ENCODE measurements at regions not wholly inside any gene's neighbourhood (a gene's known extent, or its start where the extent isn't known, plus 50 kb on each side); places are given as distances from the start of the nearest gene placed in this dataset.

DNA sequence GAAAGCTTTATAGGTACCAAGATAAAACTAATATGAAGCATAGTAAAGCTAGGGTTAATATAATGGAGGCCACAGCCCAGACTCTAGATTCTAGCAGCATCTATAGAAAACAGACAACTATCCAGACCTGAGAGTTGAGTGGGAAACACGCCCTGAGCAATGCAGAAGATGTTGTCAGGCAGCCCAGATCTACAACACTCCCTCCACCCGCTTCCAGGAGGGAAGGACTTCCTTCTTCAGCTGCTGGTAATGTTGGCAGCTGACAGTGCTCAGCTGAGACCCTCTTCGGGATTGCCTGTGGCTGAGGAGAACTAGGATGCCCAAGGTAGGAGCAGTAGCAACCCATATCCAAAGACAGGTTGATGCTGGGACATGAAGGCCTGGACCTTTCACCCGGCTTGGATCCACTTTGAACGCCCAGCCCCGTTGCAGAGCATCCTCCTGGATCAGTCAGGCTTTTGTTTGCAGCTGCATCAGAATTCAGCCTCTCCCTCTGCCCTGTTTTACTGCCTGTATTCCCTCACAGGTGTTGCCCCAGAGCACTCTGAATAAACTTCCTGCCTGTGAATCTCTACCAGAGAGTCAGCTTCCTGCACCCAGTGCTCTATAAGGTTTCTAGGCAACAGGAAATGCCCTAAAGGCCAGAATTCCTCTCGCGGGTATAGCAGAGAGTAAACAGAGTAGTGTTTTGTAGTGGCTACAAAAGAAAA lies 174.7 kb upstream of the IL12A start:
- Histone ChIP-seq H3K27ac (ENCODE audit: extremely low read depth, low read depth, low read length) (no peak overlapping the region), H3K4me2 (ENCODE audit: insufficient read depth, low read length) (no peak overlapping the region), H3K9ac (ENCODE audit: insufficient read depth in 1 of 2, low read depth in 2 of 2, low read length in 2 of 2) (no peak overlapping the region), H3K9me3 (replicated peaks; ENCODE audit: control insufficient read depth, insufficient read depth, low read depth, low read length) (no peaks in the 10 kb centered on the region), H3K4me3 (no peak overlapping the region), H2AFZ (ENCODE audit: low read depth, low read length) (no peak overlapping the region), H3K27me3 (ENCODE audit: control insufficient read depth in 2 of 2, insufficient read depth in 2 of 2, low read length in 2 of 2) (0 out of 5 replicates have a peak, but pooled peaks cover 0 to 4% of the 10 kb centered on the region in 2 experiments), H3K4me1 (replicated peaks in 1 of 2; ENCODE audit: control insufficient read depth in 2 of 2, insufficient read depth in 2 of 2, low read length in 2 of 2) (no peaks in the 10 kb centered on the region), H3K79me2 (ENCODE audit: control insufficient read depth, insufficient read depth, low read length) (no peaks in the 10 kb centered on the region), H3K36me3 (ENCODE audit: control insufficient read depth, insufficient read depth, low read length) (no peaks in the 10 kb centered on the region), H4K20me1 (replicated peaks; ENCODE audit: control insufficient read depth, insufficient read depth, low read length) (no peaks in the 10 kb centered on the region), H3K9me1 (ENCODE audit: control insufficient read depth, insufficient read depth, low read length) (no peaks in the 10 kb centered on the region)
- intact Hi-C loops (cut with micrococcal nuclease) (no loop called here), in situ Hi-C loops (cut with MboI) (loop anchor here (5.0 to 25.0 kb wide), 2 partner anchors 552 to 977 kb away; no protein-coding TSS in a partner anchor)
- FAIRE-seq (no peak), DNase-seq (ENCODE audit: extremely low read depth in 1 of 4, low spot score in 3 of 4) (no peak), ATAC-seq (no peak)
- WGBS (ENCODE audit: insufficient coverage, low coverage, missing lambda C conversion rate): 0% methylated on average over 8 of the region's 8 CpGs
- BruUV-seq (replicated peaks): no TSS peak
- TF ChIP-seq E2F8 (IDR thresholded peaks at IDR 0.05; ENCODE audit: low read depth, partially characterized antibody): no peak
- TF ChIP-seq PCBP2 (IDR thresholded peaks at IDR 0.05; ENCODE audit: low read depth, low read length, poor library complexity, severe bottlenecking): no peak
- TF ChIP-seq ZBTB5 (IDR thresholded peaks at IDR 0.05): no peak
- TF ChIP-seq SIN3B (IDR thresholded peaks at IDR 0.05; ENCODE audit: low read depth): no peak
- no peak for TF ChIP-seq TFAM (CRISPR knock-in tag; conservative IDR thresholded peaks at IDR 0.05)
- TF ChIP-seq ZNF316 (IDR thresholded peaks at IDR 0.05): no peak
- no peak for TF ChIP-seq PRMT5 (CRISPR knock-in tag; IDR thresholded peaks at IDR 0.05)
- no peak for TF ChIP-seq FOXA1 (IDR thresholded peaks at IDR 0.05; ENCODE audit: borderline replicate concordance)
- no peak for TF ChIP-seq SP2 (IDR thresholded peaks at IDR 0.05; ENCODE audit: extremely low read depth, low read depth, low read length, poor library complexity, severe bottlenecking)
- TF ChIP-seq, protein P1, sequence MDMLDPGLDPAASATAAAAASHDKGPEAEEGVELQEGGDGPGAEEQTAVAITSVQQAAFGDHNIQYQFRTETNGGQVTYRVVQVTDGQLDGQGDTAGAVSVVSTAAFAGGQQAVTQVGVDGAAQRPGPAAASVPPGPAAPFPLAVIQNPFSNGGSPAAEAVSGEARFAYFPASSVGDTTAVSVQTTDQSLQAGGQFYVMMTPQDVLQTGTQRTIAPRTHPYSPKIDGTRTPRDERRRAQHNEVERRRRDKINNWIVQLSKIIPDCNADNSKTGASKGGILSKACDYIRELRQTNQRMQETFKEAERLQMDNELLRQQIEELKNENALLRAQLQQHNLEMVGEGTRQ (CRISPR knock-in tag; IDR thresholded peaks at IDR 0.05): no peak
- TF ChIP-seq ZNF57 (CRISPR knock-in tag; IDR thresholded peaks at IDR 0.05): no peak
- TF ChIP-seq, protein P2, sequence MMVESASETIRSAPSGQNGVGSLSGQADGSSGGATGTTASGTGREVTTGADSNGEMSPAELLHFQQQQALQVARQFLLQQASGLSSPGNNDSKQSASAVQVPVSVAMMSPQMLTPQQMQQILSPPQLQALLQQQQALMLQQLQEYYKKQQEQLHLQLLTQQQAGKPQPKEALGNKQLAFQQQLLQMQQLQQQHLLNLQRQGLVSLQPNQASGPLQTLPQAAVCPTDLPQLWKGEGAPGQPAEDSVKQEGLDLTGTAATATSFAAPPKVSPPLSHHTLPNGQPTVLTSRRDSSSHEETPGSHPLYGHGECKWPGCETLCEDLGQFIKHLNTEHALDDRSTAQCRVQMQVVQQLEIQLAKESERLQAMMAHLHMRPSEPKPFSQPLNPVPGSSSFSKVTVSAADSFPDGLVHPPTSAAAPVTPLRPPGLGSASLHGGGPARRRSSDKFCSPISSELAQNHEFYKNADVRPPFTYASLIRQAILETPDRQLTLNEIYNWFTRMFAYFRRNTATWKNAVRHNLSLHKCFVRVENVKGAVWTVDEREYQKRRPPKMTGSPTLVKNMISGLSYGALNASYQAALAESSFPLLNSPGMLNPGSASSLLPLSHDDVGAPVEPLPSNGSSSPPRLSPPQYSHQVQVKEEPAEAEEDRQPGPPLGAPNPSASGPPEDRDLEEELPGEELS (CRISPR knock-in tag; IDR thresholded peaks at IDR 0.05; ENCODE audit: borderline replicate concordance): no peak
- no peak for TF ChIP-seq ZNF384 (IDR thresholded peaks at IDR 0.05; ENCODE audit: low read depth, low read length)
- TF ChIP-seq MYBL2 (IDR thresholded peaks at IDR 0.05; ENCODE audit: low read depth): no peak
- no peak for TF ChIP-seq MYBL2 (CRISPR knock-in tag; IDR thresholded peaks at IDR 0.05; ENCODE audit: borderline replicate concordance)
- CTCF ChIA-PET (ENCODE audit: low intra/inter-chr PET ratio): no interaction called here
- POLR2A ChIA-PET: no interaction called here
